ENCODE measurements at regions not wholly inside any gene's neighbourhood (a gene's known extent, or its start where the extent isn't known, plus 50 kb on each side); places are given as distances from the start of the nearest gene placed in this dataset.

GRCh38 chr14:55951341-55952206 is 166.6 kb upstream of the PELI2 start:
- Histone ChIP-seq H3K4me3 (no peak overlapping the region), H3K9me3 (no peaks in the 10 kb centered on the region), H3K36me3 (no peaks in the 10 kb centered on the region), H3K27me3 (no peaks in the 10 kb centered on the region), H3K4me1 (no peaks in the 10 kb centered on the region), H3K27ac (no peak overlapping the region)
- no peak for DNase-seq
- intact Hi-C loops (cut with DNase I; ENCODE audit: low total_unique reads): no loop called here
- TF ChIP-seq CTCF (IDR thresholded peaks at IDR 0.05): no peak

- intact Hi-C loops (cut with DNase I; ENCODE audit: low total_unique reads): no loop called here
- no peaks in the 10 kb centered on the region for H3K9me3 ChIP-seq
- no peak for TF ChIP-seq CTCF (IDR thresholded peaks at IDR 0.05)
Observed at GRCh38 chr14:55954108-55954507, 164.1 kb upstream of the PELI2 start.

GRCh38 chr14:55955175-55955574 is 163.0 kb upstream of the PELI2 start:
- DNase-seq: no peak
- no peaks in the 10 kb centered on the region for H3K4me1 ChIP-seq
- H3K27me3 ChIP-seq: no peaks in the 10 kb centered on the region
- no peak for TF ChIP-seq CTCF (IDR thresholded peaks at IDR 0.05)
- intact Hi-C loops (cut with DNase I; ENCODE audit: low total_unique reads): no loop called here
- H3K27ac ChIP-seq: no peak overlapping the region
- H3K4me3 ChIP-seq: no peak overlapping the region
- H3K9me3 ChIP-seq: no peaks in the 10 kb centered on the region
- H3K36me3 ChIP-seq: no peaks in the 10 kb centered on the region

More at GRCh38 chr14:55954108-55954507, 164.1 kb upstream of the PELI2 start:
- no peaks in the 10 kb centered on the region for H3K4me1 ChIP-seq
- no peaks in the 10 kb centered on the region for H3K27me3 ChIP-seq
- no peak overlapping the region for H3K4me3 ChIP-seq
- no peak for DNase-seq
- no peak overlapping the region for H3K27ac ChIP-seq
- no peaks in the 10 kb centered on the region for H3K36me3 ChIP-seq

- DNase-seq: no peak
- Histone ChIP-seq H3K36me3 (no peaks in the 10 kb centered on the region), H3K27me3 (no peaks in the 10 kb centered on the region), H3K27ac (no peak overlapping the region), H3K9me3 (no peaks in the 10 kb centered on the region), H3K4me3 (no peak overlapping the region), H3K4me1 (no peaks in the 10 kb centered on the region)
- no peak for TF ChIP-seq CTCF (IDR thresholded peaks at IDR 0.05)
- intact Hi-C loops (cut with DNase I; ENCODE audit: low total_unique reads): no loop called here
Observed at GRCh38 chr14:55957950-55958349, 160.3 kb upstream of the PELI2 start.

- Histone ChIP-seq H3K27me3 (no peaks in the 10 kb centered on the region), H3K9me3 (no peaks in the 10 kb centered on the region), H3K36me3 (no peaks in the 10 kb centered on the region), H3K4me3 (no peak overlapping the region), H3K4me1 (peaks cover 0 to 4% (median 0%) of the 10 kb centered on the region in 4 donors), H3K27ac (no peak overlapping the region)
- no peak for TF ChIP-seq CTCF (IDR thresholded peaks at IDR 0.05)
- no peak for DNase-seq
- intact Hi-C loops (cut with DNase I; ENCODE audit: low total_unique reads): no loop called here
Observed at GRCh38 chr14:55963295-55963694, 154.9 kb upstream of the PELI2 start.

Measured in tibial artery (tissue), 4 donors.